ENCODE measurements at regions not wholly inside any gene's neighbourhood (a gene's known extent, or its start where the extent isn't known, plus 50 kb on each side); places are given as distances from the start of the nearest gene placed in this dataset.

DNA sequence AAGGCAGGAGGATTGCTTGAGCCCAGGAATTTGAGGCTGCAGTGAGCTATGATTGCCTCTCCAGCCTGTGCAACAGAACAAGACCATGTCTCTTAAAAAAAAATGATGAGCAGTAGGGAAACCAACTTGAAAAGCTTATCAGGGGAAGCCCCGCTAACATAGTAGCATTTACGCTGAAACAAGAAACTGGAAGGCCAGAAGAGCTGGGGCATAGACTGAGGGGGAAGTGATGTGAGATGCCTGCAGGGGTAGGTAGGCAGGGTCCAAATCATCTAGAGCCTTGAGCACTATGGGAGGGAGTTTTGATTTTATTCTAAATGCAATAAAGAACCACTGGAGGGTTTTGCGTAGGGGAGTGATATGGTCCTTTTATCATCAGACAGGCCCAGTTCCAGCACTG, 139.3 kb downstream of the CYB561 start:
- no peak for TF ChIP-seq CEBPB (IDR thresholded peaks at IDR 0.05)
- TF ChIP-seq REST (IDR thresholded peaks at IDR 0.05; ENCODE audit: low read depth) = no peak
- TF ChIP-seq, protein P1, sequence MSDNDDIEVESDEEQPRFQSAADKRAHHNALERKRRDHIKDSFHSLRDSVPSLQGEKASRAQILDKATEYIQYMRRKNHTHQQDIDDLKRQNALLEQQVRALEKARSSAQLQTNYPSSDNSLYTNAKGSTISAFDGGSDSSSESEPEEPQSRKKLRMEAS (IDR thresholded peaks at IDR 0.05) = no peak
- TF ChIP-seq CREB1 (IDR thresholded peaks at IDR 0.05; ENCODE audit: low read depth) = no peak
- TF ChIP-seq EGR1 (IDR thresholded peaks at IDR 0.05) = no peak
- TF ChIP-seq YY1 (IDR thresholded peaks at IDR 0.05; ENCODE audit: low read depth) = no peak
- TF ChIP-seq TCF12 (IDR thresholded peaks at IDR 0.05; ENCODE audit: low read depth) = no peak
- TF ChIP-seq TEAD4 (IDR thresholded peaks at IDR 0.05) = no peak
- TF ChIP-seq FOXM1 (IDR thresholded peaks at IDR 0.05; ENCODE audit: borderline replicate concordance, low read depth) = no peak
- TF ChIP-seq NFIC (IDR thresholded peaks at IDR 0.05) = no peak
- no peak for TF ChIP-seq EP300 (IDR thresholded peaks at IDR 0.05; ENCODE audit: borderline replicate concordance)
- TF ChIP-seq USF1 (IDR thresholded peaks at IDR 0.05) = no peak
- no peak for TF ChIP-seq RAD21 (IDR thresholded peaks at IDR 0.05; ENCODE audit: low read depth)
- TF ChIP-seq ZBTB7A (IDR thresholded peaks at IDR 0.05; ENCODE audit: low read depth) = no peak
- TF ChIP-seq TAF1 (IDR thresholded peaks at IDR 0.05; ENCODE audit: low read depth) = no peak

DNA sequence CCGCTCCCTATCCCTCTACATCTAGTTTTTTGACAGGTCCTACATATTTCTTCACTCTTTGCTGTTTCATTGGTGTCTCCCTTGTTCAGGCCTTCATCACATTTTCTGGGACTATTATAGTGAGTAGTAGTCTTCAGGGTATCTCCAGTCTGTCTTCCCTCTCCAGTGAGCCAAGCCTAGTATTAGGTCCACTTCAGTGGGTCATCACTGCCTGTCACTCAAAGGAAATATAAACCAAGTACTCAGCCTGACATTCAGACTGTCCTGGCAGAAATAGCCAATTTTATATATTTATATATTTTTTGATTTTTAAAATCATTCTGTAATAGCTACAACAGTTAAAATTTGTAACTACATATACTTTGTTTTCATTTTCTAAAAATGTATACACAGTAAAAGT, 137.8 kb downstream of the CYB561 start:
- TF ChIP-seq TCF12 (IDR thresholded peaks at IDR 0.05; ENCODE audit: low read depth) = no peak
- no peak for TF ChIP-seq FOXM1 (IDR thresholded peaks at IDR 0.05; ENCODE audit: borderline replicate concordance, low read depth)
- TF ChIP-seq EGR1 (IDR thresholded peaks at IDR 0.05) = no peak
- TF ChIP-seq YY1 (IDR thresholded peaks at IDR 0.05; ENCODE audit: low read depth) = no peak
- no peak for TF ChIP-seq CREB1 (IDR thresholded peaks at IDR 0.05; ENCODE audit: low read depth)
- no peak for TF ChIP-seq TEAD4 (IDR thresholded peaks at IDR 0.05)

DNA sequence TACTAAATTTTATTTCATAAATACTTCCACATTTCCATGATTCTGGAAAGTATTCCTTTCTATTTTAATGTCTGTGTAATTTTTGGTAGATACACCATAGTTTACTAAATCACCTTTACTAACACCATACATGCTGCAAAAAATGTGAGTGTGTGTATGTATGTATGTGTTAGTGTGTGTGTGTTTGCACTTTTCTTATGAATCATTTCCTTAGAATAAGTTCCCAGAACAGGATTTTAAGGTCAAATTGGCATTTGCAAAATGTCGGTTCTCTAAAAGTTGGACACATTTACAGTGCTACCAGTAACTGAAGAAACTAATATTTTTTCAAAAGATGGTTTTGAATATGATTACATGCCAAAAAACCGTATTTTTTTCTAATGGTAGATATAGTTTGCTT, 137.1 kb downstream of the CYB561 start:
- TF ChIP-seq TEAD4 (IDR thresholded peaks at IDR 0.05) = no peak

GRCh38 chr17:63311416-63311937, 134.6 kb downstream of the CYB561 start:
- TF ChIP-seq RAD21 (IDR thresholded peaks at IDR 0.05; ENCODE audit: low read depth) (no peak), YY1 (IDR thresholded peaks at IDR 0.05; ENCODE audit: low read depth) (no peak), REST (IDR thresholded peaks at IDR 0.05; ENCODE audit: low read depth) (no peak), ZBTB7A (IDR thresholded peaks at IDR 0.05; ENCODE audit: low read depth) (no peak)

DNA sequence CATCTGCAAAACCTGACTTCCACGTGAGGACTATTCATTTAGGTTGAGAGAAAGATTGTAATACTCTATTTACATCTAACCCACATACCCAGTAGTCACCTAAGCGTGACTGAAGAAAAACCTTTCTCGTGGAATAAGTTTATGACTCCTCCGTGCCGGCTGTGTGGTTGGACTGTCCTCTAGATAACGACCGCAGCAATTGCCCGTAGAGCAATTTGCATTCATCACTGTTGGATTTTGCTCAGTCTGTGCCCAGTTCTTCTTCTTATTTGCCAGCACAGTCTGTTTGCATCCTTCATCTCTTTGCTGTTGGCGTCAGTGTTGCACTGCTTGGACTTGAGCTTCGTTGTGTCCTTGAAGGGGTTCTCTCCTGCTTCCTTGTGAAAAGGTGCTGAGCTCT, 131.3 kb downstream of the CYB561 start:
- TF ChIP-seq CEBPB (IDR thresholded peaks at IDR 0.05) (no peak), TAF1 (IDR thresholded peaks at IDR 0.05; ENCODE audit: low read depth) (no peak), USF1 (IDR thresholded peaks at IDR 0.05) (no peak), CREB1 (IDR thresholded peaks at IDR 0.05; ENCODE audit: low read depth) (no peak), REST (IDR thresholded peaks at IDR 0.05; ENCODE audit: low read depth) (no peak), YY1 (IDR thresholded peaks at IDR 0.05; ENCODE audit: low read depth) (no peak)

- TF ChIP-seq ZBTB7A (IDR thresholded peaks at IDR 0.05; ENCODE audit: low read depth) (no peak), FOXM1 (IDR thresholded peaks at IDR 0.05; ENCODE audit: borderline replicate concordance, low read depth) (no peak), TCF12 (IDR thresholded peaks at IDR 0.05; ENCODE audit: low read depth) (no peak), REST (IDR thresholded peaks at IDR 0.05; ENCODE audit: low read depth) (no peak), TAF1 (IDR thresholded peaks at IDR 0.05; ENCODE audit: low read depth) (no peak), CEBPB (IDR thresholded peaks at IDR 0.05) (no peak), CREB1 (IDR thresholded peaks at IDR 0.05; ENCODE audit: low read depth) (no peak), USF1 (IDR thresholded peaks at IDR 0.05) (no peak), EP300 (IDR thresholded peaks at IDR 0.05; ENCODE audit: borderline replicate concordance) (no peak), YY1 (IDR thresholded peaks at IDR 0.05; ENCODE audit: low read depth) (no peak), RAD21 (IDR thresholded peaks at IDR 0.05; ENCODE audit: low read depth) (no peak), NFIC (IDR thresholded peaks at IDR 0.05) (no peak), EGR1 (IDR thresholded peaks at IDR 0.05) (no peak), TEAD4 (IDR thresholded peaks at IDR 0.05) (no peak)
- TF ChIP-seq, protein P1 (IDR thresholded peaks at IDR 0.05) = no peak
These were observed 130.0 kb downstream of the CYB561 start for GRCh38 chr17:63316100-63316499.
